Frontal cortex (tissue), 3 donors: ENCODE measurements at regions not wholly inside any gene's neighbourhood (a gene's known extent, or its start where the extent isn't known, plus 50 kb on each side); places are given as distances from the start of the nearest gene placed in this dataset.

Source experiments
- DNase-seq, 2 donors: peaks; one replicate each; pipeline ENCODE4 v3.0.0; 2012; ENCODE audit warnings: low spot score in 2 of 2
- FAIRE-seq: peaks from 2 replicates; lab custom pipeline; 2012; peaks lifted over from hg19 to GRCh38; lab: Jason Lieb, UNC
- donor health status: control.
- donor health status: control.
- donor health status: control.

- DNase-seq, result no peak
Observed at GRCh38 chr2:217340899-217341298, 481.0 kb upstream of the TNP1 start.

DNA sequence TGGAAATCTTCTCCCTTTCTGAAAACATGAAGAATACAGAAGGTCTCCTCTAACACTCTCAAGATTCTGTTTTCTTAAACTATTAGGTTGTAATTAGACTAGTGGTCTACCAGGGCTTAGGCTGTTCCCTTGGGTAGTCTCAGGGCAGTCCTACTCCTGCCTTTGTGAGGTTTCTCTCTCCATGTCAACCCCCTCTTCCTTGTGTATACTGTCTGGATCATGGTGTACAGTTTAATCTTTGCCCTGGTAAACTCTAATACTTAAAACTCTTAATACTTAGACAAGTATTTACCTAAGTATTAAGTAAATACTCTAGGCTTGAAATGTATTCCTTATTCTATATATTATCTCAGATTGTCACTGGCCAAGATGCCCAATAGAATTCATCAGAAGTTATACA, 480.3 kb upstream of the TNP1 start:
- FAIRE-seq (no peak), DNase-seq (no peak)

More at GRCh38 chr2:217340899-217341298, 481.0 kb upstream of the TNP1 start:
- peak; percentile 8 for FAIRE-seq

DNA sequence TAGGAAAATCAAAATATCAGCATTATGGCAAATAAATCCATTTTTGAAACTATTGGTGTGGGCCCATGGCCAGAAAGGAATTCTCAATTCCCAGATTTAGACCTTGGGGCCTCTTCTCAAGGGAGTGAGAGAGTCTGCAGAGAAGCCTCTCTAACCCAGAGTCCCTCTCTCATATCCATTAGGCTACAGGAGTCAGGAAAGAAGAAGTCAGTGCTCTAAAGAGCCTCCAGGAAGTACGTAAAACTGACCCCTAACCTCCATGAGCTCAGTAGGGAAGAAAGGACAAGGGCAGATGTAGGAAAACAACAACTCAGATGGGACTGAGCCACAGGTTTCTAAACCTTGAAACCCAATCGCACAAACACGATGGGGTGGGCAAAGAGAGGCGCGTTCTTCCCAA, 479.9 kb upstream of the TNP1 start:
- DNase-seq (no peak), FAIRE-seq (no peak)

GRCh38 chr2:217338306-217338916, 478.5 kb upstream of the TNP1 start:
- FAIRE-seq, result no peak
- DNase-seq, result no peak

GRCh38 chr2:217337771-217338170, 477.9 kb upstream of the TNP1 start:
- FAIRE-seq, result no peak

GRCh38 chr2:217336694-217337093, 476.8 kb upstream of the TNP1 start:
- no peak for DNase-seq
- FAIRE-seq, result no peak

More at GRCh38 chr2:217337771-217338170, 477.9 kb upstream of the TNP1 start:
- no peak for DNase-seq

- DNase-seq, result no peak
- no peak for FAIRE-seq
Observed at GRCh38 chr2:217335341-217335966, 475.6 kb upstream of the TNP1 start.

DNA sequence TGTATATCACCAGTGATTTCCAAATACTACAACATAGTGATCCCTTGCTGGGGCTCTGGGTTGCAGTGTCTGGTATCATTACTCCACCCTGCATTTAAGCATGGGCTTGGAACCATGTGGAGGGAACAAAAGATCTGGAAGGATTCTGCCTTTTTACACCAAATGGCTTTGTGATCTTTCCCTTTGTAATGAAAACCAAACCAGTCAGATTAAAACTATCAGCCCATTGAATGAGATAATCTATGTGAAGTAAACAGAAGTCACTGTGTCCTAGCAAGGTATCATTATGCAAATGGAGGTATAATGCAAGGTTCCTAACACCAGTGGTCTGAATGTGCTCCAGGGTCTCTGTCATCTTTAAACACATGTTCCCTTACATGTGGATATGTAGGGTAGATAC, 474.7 kb upstream of the TNP1 start:
- no peak for FAIRE-seq
- DNase-seq, result no peak

- FAIRE-seq, result no peak
- DNase-seq, result no peak
Observed at GRCh38 chr2:217332866-217333265, 473.0 kb upstream of the TNP1 start.

DNA sequence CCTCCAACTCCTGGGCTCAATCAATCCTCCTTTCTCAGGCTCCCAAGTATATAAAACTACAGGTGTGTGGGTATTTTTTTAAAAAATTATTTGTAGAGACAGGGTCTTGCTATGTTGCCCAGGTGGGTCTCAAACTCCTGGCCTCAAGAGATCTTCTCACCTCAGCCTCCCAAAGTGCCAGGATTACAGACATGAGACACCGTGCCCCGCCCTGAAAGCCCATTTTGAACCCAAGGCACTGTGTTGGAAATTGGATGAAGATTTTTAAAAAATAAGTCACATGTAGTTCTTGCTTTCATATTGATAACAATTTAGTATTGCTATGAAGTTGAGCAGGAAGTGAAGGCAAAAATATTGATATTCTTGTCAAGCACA, 472.5 kb upstream of the TNP1 start:
- FAIRE-seq, result no peak

GRCh38 chr2:217331523-217332416, 471.9 kb upstream of the TNP1 start:
- FAIRE-seq (no peak), DNase-seq (no peak)

More for the DNA sequence above, 472.5 kb upstream of the TNP1 start:
- no peak for DNase-seq

- DNase-seq (no peak), FAIRE-seq (no peak)
Observed at GRCh38 chr2:217330647-217331046, 470.8 kb upstream of the TNP1 start.

DNA sequence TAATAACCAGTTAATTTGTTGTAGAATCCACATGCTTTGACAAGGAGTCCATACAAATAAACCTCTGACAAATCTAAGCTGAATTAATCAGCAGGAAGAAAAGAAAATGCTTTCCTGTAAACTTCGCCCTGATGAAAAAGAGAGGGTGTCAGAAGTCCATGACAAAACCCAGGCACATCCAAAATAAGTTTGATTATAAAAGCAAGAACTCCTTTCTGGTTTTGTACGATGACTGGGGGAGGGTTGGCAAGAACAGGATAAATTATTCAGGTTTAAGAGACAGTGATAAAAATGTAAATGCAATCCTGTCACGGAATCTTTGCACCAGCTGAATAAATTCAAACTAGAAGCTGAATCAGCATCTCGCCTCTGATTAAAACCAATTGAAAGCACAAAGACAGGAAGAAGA, 469.2 kb upstream of the TNP1 start:
- DNase-seq (no peak), FAIRE-seq (no peak)

- FAIRE-seq (no peak), DNase-seq (no peak)
Observed at GRCh38 chr2:217328622-217328978, 468.7 kb upstream of the TNP1 start.

DNA sequence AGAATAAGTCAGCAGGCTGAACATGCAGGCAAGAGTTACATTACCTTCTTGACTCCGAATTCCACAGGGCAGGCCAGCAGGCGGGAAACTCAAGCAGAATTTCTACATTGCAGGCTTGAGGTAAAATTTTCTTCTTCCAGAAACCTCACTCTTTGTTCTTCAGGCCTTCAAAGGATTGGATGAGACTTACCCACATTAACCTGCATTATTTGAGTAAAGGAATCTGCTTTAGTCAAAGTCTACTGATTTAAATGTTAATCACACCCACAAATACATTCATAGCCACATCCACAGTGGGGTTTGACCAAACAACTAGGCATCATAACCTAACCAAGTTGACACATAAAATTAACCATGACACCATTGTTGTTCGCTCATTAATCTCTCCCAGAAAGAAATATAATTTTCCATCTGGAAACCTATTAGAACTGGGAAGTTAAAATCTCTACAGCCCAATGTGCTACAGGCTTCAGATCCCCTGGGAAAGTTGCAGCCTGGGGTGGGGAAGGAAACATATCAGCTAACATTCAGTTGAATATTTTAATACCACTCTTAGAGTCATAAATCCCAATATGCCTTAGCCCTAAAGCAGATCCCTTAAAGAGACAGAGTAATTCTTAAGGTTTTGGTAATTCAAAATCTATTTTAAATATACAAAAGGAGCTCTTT, 468.2 kb upstream of the TNP1 start:
- FAIRE-seq (no peak), DNase-seq (no peak)

DNA sequence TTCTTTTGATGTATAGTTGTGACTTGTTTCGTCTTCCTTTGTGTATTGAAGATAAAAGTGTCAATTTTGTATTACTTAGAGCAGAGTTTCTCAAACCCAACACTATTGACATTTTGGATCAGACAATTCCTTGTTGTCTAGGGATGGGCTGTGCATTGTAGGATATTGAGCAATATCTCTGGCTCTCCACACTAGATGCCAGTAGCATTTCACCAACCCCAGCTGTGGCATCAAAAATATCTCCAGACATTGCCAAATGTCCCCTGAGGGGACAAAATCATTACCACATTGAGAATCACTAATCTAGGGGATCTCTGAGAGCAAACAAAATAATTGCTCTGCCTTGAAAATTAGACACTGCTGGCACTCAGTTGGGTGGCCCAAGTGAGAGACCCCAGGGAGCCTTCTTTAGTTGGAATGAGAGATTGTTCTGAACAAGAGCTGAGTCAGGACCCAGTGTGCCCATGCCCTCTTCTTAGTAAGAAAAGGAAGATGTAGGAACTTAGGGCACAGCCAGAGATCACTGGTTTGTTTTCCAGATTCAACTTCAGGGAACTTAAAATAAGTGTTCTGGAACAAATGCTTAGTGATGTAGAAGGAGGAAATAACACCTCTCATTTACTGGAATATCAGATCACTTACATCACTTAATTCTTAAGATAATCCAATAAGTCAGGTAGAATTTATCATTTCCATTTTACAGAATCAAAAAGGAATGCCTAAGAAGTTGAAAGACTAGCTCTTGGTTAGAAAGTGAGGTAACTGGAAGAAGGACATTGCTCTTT, 466.6 kb upstream of the TNP1 start:
- no peak for FAIRE-seq
- no peak for DNase-seq

GRCh38 chr2:217325816-217326215, 466.0 kb upstream of the TNP1 start:
- DNase-seq (no peak), FAIRE-seq (no peak)

DNA sequence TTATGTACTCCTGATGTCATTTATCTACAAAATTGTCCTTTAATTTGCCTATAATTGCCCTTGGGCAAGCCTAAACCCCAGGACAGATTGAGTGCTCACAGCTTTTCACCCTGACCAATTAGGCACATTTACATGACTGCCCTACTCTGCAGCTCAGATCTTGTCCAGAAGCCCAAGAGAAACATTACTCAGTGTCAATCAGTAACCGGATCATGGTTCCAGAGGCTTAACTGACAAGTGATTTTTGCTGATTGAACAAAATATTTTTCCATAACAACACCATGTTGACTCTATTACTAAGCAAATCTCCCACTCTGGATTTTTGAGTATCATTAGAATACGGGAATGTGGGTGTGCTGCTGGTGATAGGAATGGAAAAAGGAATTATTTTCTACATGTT, 465.4 kb upstream of the TNP1 start:
- FAIRE-seq (no peak), DNase-seq (no peak)

DNA sequence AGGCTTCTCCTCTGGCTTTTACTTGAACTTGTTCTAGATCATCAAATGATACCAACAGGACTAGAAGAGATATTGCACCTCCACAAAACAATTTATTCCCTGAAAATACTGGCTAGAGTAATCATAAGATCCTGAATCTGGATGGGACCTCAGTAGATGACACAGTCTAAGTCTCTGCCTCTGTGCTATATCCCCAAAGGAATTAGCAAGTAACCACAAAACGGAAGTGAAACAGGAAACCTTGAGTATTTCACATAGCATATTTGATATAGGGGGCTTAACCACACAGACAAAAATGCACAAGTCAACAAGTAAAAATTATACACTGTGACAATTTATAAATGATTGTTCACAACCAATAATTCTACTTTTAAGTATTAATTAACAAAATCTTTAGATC, 456.9 kb upstream of the TNP1 start:
- FAIRE-seq, result no peak

DNA sequence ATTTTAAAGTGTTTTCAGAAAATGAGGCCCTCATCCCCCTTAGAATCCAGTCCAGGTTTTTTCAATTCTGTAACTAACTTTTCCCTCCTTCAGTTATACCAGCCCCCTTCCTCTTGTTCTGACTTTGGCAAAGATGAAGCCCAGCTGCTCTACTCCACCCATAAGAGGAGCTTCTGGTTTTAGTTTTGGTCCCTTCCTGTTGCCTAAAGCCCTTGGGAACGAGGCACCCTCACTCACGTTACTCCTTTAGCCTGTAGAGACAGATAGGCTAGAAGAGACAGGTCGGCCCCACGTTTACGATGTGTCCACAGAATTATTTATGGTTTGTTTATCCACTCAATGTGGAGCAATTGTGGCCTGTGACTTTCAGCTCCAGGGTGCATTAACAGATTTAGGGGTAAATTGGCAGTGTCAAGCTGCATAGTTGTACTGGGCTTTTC, 454.2 kb upstream of the TNP1 start:
- DNase-seq, result no peak
- no peak for FAIRE-seq

More for the DNA sequence above, 456.9 kb upstream of the TNP1 start:
- no peak for DNase-seq
